ENCODE measurements at regions not wholly inside any gene's neighbourhood (a gene's known extent, or its start where the extent isn't known, plus 50 kb on each side); places are given as distances from the start of the nearest gene placed in this dataset.

GRCh38 chr2:184186436-184186835 is 411.9 kb upstream of the ZNF804A start:
- TF ChIP-seq POLR2A (IDR thresholded peaks at IDR 0.05) (no peak), CTCF (IDR thresholded peaks at IDR 0.05) (no peak)

All from thyroid gland (tissue), 4 donors.